ENCODE measurements at regions not wholly inside any gene's neighbourhood (a gene's known extent, or its start where the extent isn't known, plus 50 kb on each side); places are given as distances from the start of the nearest gene placed in this dataset.

DNA sequence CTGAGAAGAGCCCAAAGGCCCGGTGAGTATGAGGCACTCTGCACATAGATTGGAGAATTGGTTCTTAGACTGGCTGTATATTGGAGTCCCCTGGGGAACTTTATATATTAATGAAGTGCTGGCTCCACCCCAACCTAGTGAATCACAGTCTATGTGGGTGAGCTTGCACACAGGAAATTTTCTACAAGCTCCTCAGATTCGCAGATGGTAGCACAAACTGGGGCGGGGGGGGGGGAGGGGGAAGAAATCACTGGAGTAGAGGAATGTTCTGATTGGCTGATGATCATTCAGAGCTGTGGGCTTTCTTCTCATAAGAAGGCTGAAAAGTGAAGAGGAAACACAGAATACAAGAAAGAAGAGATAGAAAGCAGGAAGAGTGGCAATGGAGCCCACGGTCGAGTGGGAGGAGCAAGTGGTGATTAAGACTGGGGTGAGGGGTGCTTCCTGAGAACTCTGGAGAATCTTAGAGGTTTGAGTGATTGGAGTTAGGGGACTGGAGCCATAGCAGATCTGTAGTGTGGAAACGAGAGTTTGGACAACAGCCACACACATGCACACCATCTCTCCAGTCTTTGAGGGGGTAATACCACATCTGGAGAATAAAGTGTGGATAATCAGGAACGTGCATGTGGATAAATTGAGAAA lies 465.9 kb upstream of the DAB1 start:
- no peak for TF ChIP-seq POLR2AphosphoS5 (IDR thresholded peaks at IDR 0.05; ENCODE audit: low read depth, low read length)
- no peak for TF ChIP-seq POLR2A (IDR thresholded peaks at IDR 0.05; ENCODE audit: low read depth, low read length)
- TF ChIP-seq TAF1 (IDR thresholded peaks at IDR 0.05; ENCODE audit: borderline replicate concordance, low read depth, low read length): no peak
